GM10248 (cell line): ENCODE measurements at regions not wholly inside any gene's neighbourhood (a gene's known extent, or its start where the extent isn't known, plus 50 kb on each side); places are given as distances from the start of the nearest gene placed in this dataset.

Experiments used
- CTCF ChIA-PET: fragments of 300-600 bp; sonication (Branson Sonifier 250); formaldehyde crosslinking; extraction: SDS; loops from one replicate; lab custom pipeline; 2021; ENCODE audit warnings: antibody characterized with exemption; lab: Yijun Ruan, JAX
- POLR2A ChIA-PET: fragments of 350-650 bp; sonication (Branson Sonifier 250); formaldehyde crosslinking; extraction: SDS; loops from one replicate; lab custom pipeline; 2020; ENCODE audit warnings: antibody characterized with exemption; lab: Yijun Ruan, JAX
- DNase-seq: peaks from one replicate; pipeline ENCODE4 v3.0.0; 2012; ENCODE audit errors: extremely low spot score
- CTCF ChIP-seq: IDR thresholded peaks from 2 replicates; pipeline ENCODE4 v1.5.1; 2012; ENCODE audit warnings: mild to moderate bottlenecking, low read depth; ENCODE audit errors: extremely low read depth, missing control alignments, control extremely low read depth

DNA sequence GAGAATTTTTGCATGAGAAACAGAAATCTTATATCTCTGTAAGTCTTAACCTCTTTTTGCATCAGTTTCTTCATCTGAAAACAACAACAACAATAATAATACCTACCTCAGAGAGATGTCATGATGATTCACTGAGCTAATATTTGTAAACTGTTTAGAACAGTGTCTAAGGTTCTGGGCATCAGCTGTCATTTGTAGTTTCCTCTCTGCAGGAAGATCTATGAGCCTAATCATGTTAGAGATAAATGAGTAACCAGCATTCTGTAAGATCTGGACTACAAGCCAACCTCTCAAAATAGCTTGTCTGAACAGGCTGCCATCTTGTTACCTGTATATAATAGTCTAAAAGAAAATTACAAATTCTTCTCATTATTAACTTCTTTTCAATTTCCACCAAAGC, 383.0 kb upstream of the RORA start:
- ChIA-PET POLR2A (no interaction called here), CTCF (no interaction called here)
- no peak for DNase-seq
- TF ChIP-seq CTCF, result no peak

GRCh38 chr15:61605343-61605742, 376.2 kb upstream of the RORA start:
- no peak for DNase-seq
- CTCF ChIA-PET, result interaction anchor here (1.1 kb wide), 1 partner anchor 13 kb away, joined by 3 read pairs; no protein-coding TSS in a partner anchor
- TF ChIP-seq CTCF, result no peak
- POLR2A ChIA-PET, result no interaction called here

DNA sequence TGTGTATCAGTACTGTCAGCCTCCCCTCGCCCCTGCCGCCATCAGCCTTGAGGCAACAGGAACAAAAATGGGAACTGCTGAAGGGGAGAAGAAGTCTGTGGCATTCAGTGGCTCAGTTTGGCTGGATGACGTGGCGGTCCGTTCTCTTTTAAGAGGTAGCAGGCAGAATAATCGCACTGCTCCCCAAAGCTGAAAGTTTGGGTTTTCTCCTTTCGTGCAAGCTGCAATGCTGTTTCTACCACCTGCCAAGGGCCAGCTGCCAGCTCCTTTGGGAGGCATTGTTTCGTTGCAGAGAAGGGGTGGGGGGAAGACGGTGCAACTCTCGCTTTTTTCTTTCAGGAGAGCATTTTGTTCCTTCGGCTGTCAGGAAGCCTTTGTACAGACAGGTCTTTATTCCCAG, 369.6 kb upstream of the RORA start:
- no peak for TF ChIP-seq CTCF
- ChIA-PET POLR2A (no interaction called here), CTCF (no interaction called here)
- DNase-seq, result no peak

GRCh38 chr15:61584410-61584809, 355.3 kb upstream of the RORA start:
- no peak for TF ChIP-seq CTCF
- POLR2A ChIA-PET, result no interaction called here
- DNase-seq, result no peak
- CTCF ChIA-PET, result no interaction called here

- no peak for DNase-seq
- no peak for TF ChIP-seq CTCF
- CTCF ChIA-PET, result no interaction called here
- POLR2A ChIA-PET, result no interaction called here
Measured at GRCh38 chr15:61582092-61582491, 353.0 kb upstream of the RORA start.

DNA sequence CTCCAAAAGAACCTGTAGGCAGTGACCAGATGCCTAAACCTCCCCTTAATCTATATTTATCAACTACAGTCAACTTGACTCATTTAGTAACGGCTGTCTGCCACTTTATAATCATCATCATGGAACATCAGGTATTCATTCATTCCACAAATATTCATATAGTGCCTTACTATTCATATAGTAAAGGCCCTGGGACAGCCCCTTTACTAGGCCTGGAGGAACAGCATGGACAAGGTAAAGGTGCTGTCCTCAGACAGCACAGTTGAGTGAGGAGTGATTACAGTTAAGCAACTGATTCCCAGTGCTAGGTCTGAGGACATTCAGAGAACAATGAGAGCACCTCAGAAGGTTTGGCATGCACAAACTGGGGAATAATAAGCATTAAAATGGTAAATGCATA, 346.5 kb upstream of the RORA start:
- ChIA-PET POLR2A (no interaction called here), CTCF (no interaction called here)
- no peak for DNase-seq
- TF ChIP-seq CTCF, result no peak

DNA sequence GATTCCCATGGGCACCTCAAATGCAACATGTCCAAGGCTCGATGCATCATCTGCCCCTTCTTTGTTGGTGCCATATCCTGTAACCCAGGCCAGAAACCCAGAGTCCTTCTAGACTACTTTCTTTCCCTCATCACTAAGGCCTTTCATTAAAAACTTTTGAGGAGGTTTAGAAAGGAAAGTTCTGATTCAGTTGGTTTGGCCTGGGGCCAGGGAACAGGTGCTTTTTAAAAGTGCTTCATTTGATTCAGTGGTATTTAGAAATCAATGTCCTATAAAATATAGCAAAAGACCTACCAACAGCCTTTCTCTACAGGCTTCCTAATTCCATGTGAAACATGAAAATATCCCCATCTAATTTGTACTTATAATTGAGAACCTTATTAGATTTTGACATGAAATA, 341.9 kb upstream of the RORA start:
- ChIA-PET POLR2A (no interaction called here), CTCF (no interaction called here)
- no peak for DNase-seq
- TF ChIP-seq CTCF, result no peak
